ENCODE measurements at regions not wholly inside any gene's neighbourhood (a gene's known extent, or its start where the extent isn't known, plus 50 kb on each side); places are given as distances from the start of the nearest gene placed in this dataset.

DNA sequence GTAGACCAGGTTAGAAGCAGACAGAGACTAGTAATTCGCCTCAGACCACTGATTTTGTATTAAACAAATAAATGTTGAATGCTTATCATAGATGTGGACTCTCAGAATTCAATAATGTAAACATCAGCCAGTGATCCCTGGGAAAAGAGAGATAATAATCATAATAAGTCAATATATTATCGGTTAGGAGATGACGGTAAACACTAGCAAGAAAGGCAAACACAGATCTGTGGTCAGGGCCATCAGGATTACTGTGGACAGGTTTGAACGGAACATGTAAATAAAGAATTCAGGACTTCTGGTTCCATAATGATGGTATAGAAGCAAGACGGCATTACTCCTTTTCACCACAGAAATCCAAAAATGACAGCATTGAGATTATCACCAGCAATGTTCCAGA is 861.6 kb downstream of the CBLN2 start:
- no peak for DNase-seq (ENCODE audit: low read depth)
- TF ChIP-seq CTCF (IDR thresholded peaks at IDR 0.05; ENCODE audit: insufficient read depth, low read depth, low read length): no peak
- H3K4me3 ChIP-seq (ENCODE audit: low read depth, low read length): no peak overlapping the region

GRCh38 chr18:71678144-71678543 is 866.0 kb downstream of the CBLN2 start:
- no peak for DNase-seq (ENCODE audit: low read depth)

GRCh38 chr18:71673954-71674353 is 870.2 kb downstream of the CBLN2 start:
- no peak for DNase-seq (ENCODE audit: low read depth)
- TF ChIP-seq CTCF (IDR thresholded peaks at IDR 0.05; ENCODE audit: insufficient read depth, low read depth, low read length): no peak
- no peak overlapping the region for H3K4me3 ChIP-seq (ENCODE audit: low read depth, low read length)

More at GRCh38 chr18:71678144-71678543, 866.0 kb downstream of the CBLN2 start:
- no peak overlapping the region for H3K4me3 ChIP-seq (ENCODE audit: low read depth, low read length)
- no peak for TF ChIP-seq CTCF (IDR thresholded peaks at IDR 0.05; ENCODE audit: insufficient read depth, low read depth, low read length)

DNA sequence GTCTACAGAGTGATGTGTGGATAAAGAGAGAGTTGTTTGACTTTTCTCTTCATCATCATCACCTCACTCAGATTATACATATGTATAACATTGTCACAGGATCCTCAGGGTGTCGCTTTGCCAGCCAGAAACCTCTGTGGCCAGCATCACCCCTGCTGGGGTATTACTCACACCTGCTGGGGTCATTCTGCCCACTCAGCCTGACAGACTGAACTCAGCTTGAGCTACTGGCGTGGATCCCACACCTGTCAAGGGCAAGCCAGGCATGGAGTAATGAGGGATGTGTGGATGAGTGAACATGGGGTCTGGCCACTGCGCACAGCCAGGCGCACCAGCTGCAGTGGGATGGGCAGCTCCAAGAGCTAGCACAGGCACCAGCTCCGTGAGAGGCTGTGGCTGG is 870.6 kb downstream of the CBLN2 start:
- no peak for DNase-seq (ENCODE audit: low read depth)
- H3K4me3 ChIP-seq (ENCODE audit: low read depth, low read length): no peak overlapping the region
- no peak for TF ChIP-seq CTCF (IDR thresholded peaks at IDR 0.05; ENCODE audit: insufficient read depth, low read depth, low read length)

DNA sequence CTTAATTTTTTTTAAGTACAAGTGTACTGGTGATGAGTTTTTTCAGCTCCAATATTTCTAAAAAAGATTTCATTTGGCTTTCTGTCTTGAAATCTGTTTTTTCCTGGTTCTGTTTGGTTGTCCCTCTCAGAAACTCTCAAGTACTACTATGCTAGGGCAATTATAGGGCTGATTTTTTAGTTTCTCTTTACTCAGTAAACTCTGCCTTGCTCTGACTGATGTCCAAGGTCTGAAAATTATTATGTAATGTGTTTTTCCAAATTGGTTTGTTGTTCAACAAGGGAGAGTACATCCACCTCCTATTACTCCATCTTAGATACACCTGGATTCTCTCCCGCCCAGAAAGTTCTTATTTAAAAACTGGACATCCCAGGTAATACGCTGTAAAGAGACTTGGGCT is 877.7 kb downstream of the CBLN2 start:
- TF ChIP-seq CTCF (IDR thresholded peaks at IDR 0.05; ENCODE audit: insufficient read depth, low read depth, low read length): no peak
- no peak overlapping the region for H3K4me3 ChIP-seq (ENCODE audit: low read depth, low read length)
- no peak for DNase-seq (ENCODE audit: low read depth)

DNA sequence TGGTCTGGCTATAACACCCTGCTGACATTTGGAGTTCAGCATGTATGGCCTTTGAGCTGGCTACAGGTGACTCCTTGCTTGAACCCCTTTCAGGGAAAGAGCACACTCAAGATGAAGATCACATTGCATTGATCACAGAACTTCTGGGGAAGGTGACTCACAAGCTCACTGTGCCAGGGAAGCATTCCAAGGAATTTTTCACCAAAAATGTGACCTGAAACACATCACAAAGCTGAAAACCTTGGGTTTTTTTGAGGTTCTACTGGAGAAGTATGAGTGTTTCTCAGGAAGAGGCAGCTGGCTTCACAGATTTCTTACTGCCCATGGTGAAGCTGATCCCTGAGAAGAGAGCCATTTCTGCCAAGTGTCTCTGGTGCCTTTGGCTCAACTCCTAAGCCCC is 879.0 kb downstream of the CBLN2 start:
- no peak for TF ChIP-seq CTCF (IDR thresholded peaks at IDR 0.05; ENCODE audit: insufficient read depth, low read depth, low read length)
- H3K4me3 ChIP-seq (ENCODE audit: low read depth, low read length): no peak overlapping the region
- no peak for DNase-seq (ENCODE audit: low read depth)

- DNase-seq (ENCODE audit: low read depth): no peak
- H3K4me3 ChIP-seq (ENCODE audit: low read depth, low read length): no peak overlapping the region
- no peak for TF ChIP-seq CTCF (IDR thresholded peaks at IDR 0.05; ENCODE audit: insufficient read depth, low read depth, low read length)
Measured at GRCh38 chr18:71643822-71644221, 900.3 kb downstream of the CBLN2 start.

Data from fibroblast of villous mesenchyme (primary cell).